Activated T-cell treated with anti-CD3 and anti-CD28 coated beads, Interleukin-2, amount 50 U/mL, for 4 hours (primary cell): ENCODE measurements at regions not wholly inside any gene's neighbourhood (a gene's known extent, or its start where the extent isn't known, plus 50 kb on each side); places are given as distances from the start of the nearest gene placed in this dataset.
"Not testable (repeated sequence)": the region's sequence is repeated elsewhere in the genome, so short reads cannot be mapped to it uniquely, and the experiment has no call there.

Source experiments
- ATAC-seq, 2 donors: fragments of 200-7000 bp; cut with Tn5 transposase; one replicate each; pipeline ENCODE4 v1.10.0; 2021
- DNase-seq: peaks from one replicate; pipeline ENCODE4 v3.0.0-alpha.2; 2020
- H3K27me3 Mint-ChIP-seq: one replicate; pipeline ENCODE4 v1.8.0; 2021; ENCODE audit warnings: low read depth, mixed read lengths
- H3K36me3 Mint-ChIP-seq: one replicate; pipeline ENCODE4 v1.8.0; 2022; ENCODE audit warnings: mixed read lengths; ENCODE audit not compliant: insufficient read depth
- H3K4me1 Mint-ChIP-seq: one replicate; pipeline ENCODE4 v1.8.0; 2021; ENCODE audit warnings: low read depth, mixed read lengths
- H3K4me3 Mint-ChIP-seq: one replicate; pipeline ENCODE4 v1.8.0; 2021; ENCODE audit warnings: mild to moderate bottlenecking, moderate library complexity, mixed read lengths
- H3K9me3 Mint-ChIP-seq: one replicate; pipeline ENCODE4 v1.8.0; 2021; ENCODE audit warnings: mixed read lengths

DNA sequence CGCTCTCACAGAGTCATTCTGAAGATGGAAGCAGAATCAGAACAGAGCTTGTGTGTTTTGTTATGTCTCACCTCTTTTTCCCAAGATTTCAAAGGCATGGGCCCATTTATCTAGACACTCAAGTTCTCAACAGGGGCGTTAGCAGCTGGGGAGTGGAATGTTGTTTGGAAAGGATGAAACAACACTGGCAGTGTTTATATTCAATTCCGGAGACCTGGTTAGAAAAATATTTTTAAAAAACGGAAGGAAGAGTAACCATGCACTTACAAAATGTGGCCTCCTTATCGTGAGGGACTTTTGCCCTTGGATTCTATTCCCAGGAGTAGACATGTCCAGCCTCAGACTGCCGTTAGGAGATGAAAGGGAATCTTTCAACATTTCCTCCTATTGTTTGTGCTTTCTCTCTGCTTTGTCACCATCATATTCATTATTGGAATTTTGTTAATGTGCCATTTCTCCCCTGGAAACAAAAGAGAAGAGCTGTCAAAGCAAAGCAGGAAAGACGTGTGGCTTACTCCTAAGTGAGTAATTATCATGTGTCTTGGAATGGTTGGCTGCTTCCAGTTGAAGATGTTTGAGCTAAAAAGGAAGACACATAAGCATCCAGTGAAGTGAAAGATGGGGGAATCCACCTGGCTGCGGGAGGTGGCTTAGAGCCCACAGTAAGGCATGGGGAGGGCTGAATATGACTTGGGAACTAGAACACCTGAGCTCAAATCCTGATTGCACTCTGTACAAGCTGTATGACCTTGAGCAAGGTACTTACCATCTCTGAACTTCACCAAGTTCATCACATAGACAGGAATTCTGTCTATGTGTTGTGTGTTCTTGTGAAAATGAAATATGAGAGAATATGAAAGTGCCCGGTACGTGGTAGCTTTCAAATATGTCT is 71.7 kb upstream of the JUN start:
- Mint-ChIP-seq H3K4me1 (peaks cover 41% of the 10 kb centered on the region), H3K9me3 (no peaks in the 10 kb centered on the region), H3K36me3 (no peaks in the 10 kb centered on the region), H3K27me3 (no peaks in the 10 kb centered on the region), H3K4me3 (no peak overlapping the region)
- ATAC-seq (no peak), DNase-seq (no peak)

- not testable (repeated sequence) for H3K9me3 Mint-ChIP-seq, DNase-seq, ATAC-seq, H3K4me3 Mint-ChIP-seq, H3K36me3 Mint-ChIP-seq, H3K27me3 Mint-ChIP-seq
- peaks cover 46% of the 10 kb centered on the region for H3K4me1 Mint-ChIP-seq
Measured at GRCh38 chr1:58856281-58856680, 72.4 kb upstream of the JUN start.

GRCh38 chr1:58857680-58858673 is 74.1 kb upstream of the JUN start:
- DNase-seq (peak; percentile 10), ATAC-seq (peak; percentile 57 to 73)
- no peaks in the 10 kb centered on the region for H3K27me3 Mint-ChIP-seq
- no peaks in the 10 kb centered on the region for H3K9me3 Mint-ChIP-seq
- no peak overlapping the region for H3K4me3 Mint-ChIP-seq
- no peaks in the 10 kb centered on the region for H3K36me3 Mint-ChIP-seq
- peaks cover 46% of the 10 kb centered on the region for H3K4me1 Mint-ChIP-seq

DNA sequence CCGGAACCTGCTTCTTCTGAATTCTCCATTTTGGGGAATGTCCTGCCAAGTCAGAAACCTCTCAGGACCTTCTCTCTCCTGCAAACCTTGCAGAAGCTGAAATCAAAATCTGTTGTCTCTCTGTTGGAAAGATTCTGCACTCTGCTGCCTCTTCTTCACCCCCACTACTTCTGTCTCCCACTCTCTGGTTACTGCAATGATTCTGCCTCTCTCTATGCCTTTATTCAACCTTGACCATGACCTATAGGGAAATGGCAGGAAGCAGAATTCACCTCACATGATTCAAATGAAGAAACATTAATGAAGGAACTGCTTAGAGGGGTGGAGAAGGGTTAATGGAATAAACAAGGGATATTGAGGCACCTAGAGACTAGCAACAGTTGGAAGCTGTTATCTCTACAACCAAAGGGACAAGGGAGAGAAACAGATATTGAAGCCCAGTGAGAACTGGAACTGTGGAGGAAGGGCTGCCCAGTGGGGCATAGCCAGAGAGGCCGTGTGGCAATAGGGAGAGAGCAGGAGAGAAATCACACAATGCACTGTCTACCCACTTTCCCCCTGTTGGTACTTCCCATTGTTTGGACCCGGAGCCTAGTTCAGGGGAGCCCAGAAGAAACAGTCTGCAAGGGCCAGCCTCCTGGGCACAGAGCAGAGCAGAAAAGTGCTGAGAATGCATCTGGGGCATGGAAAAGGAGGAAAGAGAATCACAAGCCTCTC is 76.1 kb upstream of the JUN start:
- Mint-ChIP-seq H3K9me3 (no peaks in the 10 kb centered on the region), H3K4me3 (no peak overlapping the region), H3K4me1 (peaks cover 41% of the 10 kb centered on the region), H3K36me3 (no peaks in the 10 kb centered on the region), H3K27me3 (no peaks in the 10 kb centered on the region)
- DNase-seq, result no peak
- ATAC-seq, result no peak

GRCh38 chr1:58861076-58861475 is 77.2 kb upstream of the JUN start:
- Mint-ChIP-seq H3K4me3 (no peak overlapping the region), H3K4me1 (peaks cover 38% of the 10 kb centered on the region), H3K9me3 (no peaks in the 10 kb centered on the region), H3K36me3 (no peaks in the 10 kb centered on the region), H3K27me3 (no peaks in the 10 kb centered on the region)
- no peak for DNase-seq
- ATAC-seq, result no peak

DNA sequence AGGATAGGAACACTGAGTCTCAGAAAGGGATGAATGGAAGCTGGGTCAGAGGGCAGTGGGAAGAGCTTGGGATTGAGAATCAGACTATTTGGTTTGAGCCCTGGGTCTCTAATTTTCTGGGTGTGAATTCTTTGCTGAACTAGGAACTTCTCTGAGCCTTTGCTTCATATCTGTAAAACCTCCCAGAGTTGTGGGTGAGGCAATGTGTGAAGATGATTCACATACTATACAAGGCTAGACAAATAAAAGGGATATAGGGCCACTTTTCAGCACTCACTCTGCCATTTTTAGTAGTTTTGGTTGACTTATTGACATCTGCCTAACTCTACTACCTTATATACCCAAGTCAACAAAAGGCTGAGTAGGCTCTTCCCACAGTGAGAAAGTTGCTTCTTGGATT is 77.7 kb upstream of the JUN start:
- H3K9me3 Mint-ChIP-seq, result no peaks in the 10 kb centered on the region
- DNase-seq (no peak), ATAC-seq (no peak)
- peaks cover 38% of the 10 kb centered on the region for H3K4me1 Mint-ChIP-seq
- no peaks in the 10 kb centered on the region for H3K27me3 Mint-ChIP-seq
- H3K4me3 Mint-ChIP-seq, result no peak overlapping the region
- no peaks in the 10 kb centered on the region for H3K36me3 Mint-ChIP-seq

- Mint-ChIP-seq H3K4me1 (peaks cover 25% of the 10 kb centered on the region), H3K9me3 (no peaks in the 10 kb centered on the region), H3K27me3 (no peaks in the 10 kb centered on the region), H3K36me3 (no peaks in the 10 kb centered on the region), H3K4me3 (no peak overlapping the region)
- ATAC-seq (no peak), DNase-seq (no peak)
Measured at GRCh38 chr1:58862728-58863385, 79.0 kb upstream of the JUN start.

DNA sequence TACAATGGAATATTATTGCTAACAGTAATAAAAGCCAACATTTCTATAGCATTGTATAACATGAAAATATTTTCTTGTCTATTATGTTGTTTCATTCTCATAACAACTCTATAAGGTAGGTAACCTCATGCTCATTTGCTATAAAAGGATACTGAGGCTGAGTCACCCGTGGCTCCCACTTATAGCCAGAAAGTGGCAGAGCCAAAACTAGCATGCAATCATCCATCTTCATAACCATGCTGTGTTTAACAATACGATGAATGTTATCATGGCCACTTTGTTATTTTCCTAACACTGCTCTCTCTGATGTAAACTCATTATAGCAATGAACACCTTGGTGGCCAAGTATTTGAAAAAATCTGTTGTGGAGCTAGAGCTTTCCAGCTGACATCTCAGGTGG is 80.8 kb upstream of the JUN start:
- no peak for ATAC-seq
- no peaks in the 10 kb centered on the region for H3K36me3 Mint-ChIP-seq
- DNase-seq, result no peak
- no peaks in the 10 kb centered on the region for H3K9me3 Mint-ChIP-seq
- no peaks in the 10 kb centered on the region for H3K27me3 Mint-ChIP-seq
- H3K4me1 Mint-ChIP-seq, result peaks cover 9% of the 10 kb centered on the region
- H3K4me3 Mint-ChIP-seq, result no peak overlapping the region

DNA sequence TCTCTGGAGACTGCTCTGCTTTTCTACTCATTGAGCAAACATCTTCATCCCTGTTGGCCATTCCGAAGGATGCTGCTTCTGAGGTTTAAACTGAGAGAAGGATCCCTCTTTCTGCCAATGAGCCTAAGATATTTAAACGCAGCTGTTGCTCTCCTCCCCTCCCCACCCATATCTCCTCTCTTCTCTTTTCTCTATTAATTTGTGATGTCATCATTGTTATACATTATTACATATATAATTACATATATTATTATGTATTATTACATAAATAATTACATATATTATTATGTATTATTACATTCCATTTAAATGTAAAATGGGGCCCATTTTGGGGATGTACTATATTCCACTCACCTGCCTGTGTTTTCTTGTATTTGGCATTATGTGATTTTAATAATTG is 82.7 kb upstream of the JUN start:
- Mint-ChIP-seq H3K4me3 (no peak overlapping the region), H3K36me3 (no peaks in the 10 kb centered on the region), H3K4me1 (no peaks in the 10 kb centered on the region), H3K9me3 (no peaks in the 10 kb centered on the region), H3K27me3 (no peaks in the 10 kb centered on the region)
- no peak for ATAC-seq
- no peak for DNase-seq

GRCh38 chr1:58869638-58870297 is 85.9 kb upstream of the JUN start:
- Mint-ChIP-seq H3K27me3 (peaks cover 2% of the 10 kb centered on the region), H3K36me3 (peaks cover 2% of the 10 kb centered on the region), H3K4me1 (no peaks in the 10 kb centered on the region), H3K9me3 (no peaks in the 10 kb centered on the region), H3K4me3 (no peak overlapping the region)
- ATAC-seq (no peak), DNase-seq (no peak)

GRCh38 chr1:58870298-58870676 is 86.4 kb upstream of the JUN start:
- H3K4me3 Mint-ChIP-seq, result no peak overlapping the region
- DNase-seq (no peak), ATAC-seq (no peak)
- peaks cover 2% of the 10 kb centered on the region for H3K36me3 Mint-ChIP-seq
- no peaks in the 10 kb centered on the region for H3K9me3 Mint-ChIP-seq
- peaks cover 2% of the 10 kb centered on the region for H3K27me3 Mint-ChIP-seq
- no peaks in the 10 kb centered on the region for H3K4me1 Mint-ChIP-seq

GRCh38 chr1:58874342-58874741 is 90.5 kb upstream of the JUN start:
- Mint-ChIP-seq H3K9me3 (no peaks in the 10 kb centered on the region), H3K4me3 (no peak overlapping the region)
- no peak for ATAC-seq

More at GRCh38 chr1:58874342-58874741, 90.5 kb upstream of the JUN start:
- peaks cover 2% of the 10 kb centered on the region for H3K27me3 Mint-ChIP-seq
- no peak for DNase-seq
- H3K36me3 Mint-ChIP-seq, result peaks cover 2% of the 10 kb centered on the region
- H3K4me1 Mint-ChIP-seq, result no peaks in the 10 kb centered on the region
